ENCODE measurements at regions not wholly inside any gene's neighbourhood (a gene's known extent, or its start where the extent isn't known, plus 50 kb on each side); places are given as distances from the start of the nearest gene placed in this dataset.
"Not testable (repeated sequence)": the region's sequence is repeated elsewhere in the genome, so short reads cannot be mapped to it uniquely, and the experiment has no call there.

DNA sequence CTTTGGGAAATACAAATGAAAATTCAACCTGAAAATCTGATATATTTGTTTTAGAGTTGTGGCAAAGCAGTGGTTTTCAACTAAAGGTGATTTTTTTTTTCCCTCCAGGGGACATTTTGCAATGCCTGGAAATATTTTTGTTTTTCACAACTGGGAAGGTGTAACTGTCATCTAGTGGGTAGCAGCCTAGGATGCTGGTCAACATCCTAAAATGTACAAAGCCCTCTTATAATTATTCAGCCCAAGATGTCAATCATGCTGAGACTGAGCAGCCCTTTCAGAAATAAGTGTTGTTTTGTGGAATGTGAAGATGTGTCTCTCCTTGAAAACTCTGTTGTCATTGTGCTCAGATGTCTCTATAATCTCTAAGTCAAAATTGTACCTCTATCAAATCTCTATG is 95.2 kb upstream of the NCAM2 start:
- no peak for DNase-seq (ENCODE audit: low read depth in 2 of 2)

DNA sequence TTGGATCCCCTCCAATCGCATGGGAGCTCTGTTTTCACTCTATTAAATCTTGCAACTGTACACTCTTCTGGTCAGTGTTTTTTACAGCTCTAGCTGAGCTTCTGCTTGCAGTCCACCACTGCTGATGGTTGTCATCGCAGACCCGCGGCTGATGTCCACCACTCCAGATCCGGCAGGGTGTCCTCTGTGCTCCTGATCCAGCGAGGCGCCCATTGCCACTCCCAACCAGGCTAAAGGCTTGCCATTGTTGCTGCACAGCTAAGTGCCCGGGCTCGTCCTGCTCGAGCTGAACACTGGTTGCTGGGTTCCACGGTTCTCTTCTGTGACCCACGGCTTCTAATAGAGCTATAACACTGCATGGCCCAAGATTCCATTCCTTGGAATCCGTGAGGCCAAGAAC is 70.7 kb upstream of the NCAM2 start:
- not testable (repeated sequence) for DNase-seq (ENCODE audit: low read depth in 2 of 2)

DNA sequence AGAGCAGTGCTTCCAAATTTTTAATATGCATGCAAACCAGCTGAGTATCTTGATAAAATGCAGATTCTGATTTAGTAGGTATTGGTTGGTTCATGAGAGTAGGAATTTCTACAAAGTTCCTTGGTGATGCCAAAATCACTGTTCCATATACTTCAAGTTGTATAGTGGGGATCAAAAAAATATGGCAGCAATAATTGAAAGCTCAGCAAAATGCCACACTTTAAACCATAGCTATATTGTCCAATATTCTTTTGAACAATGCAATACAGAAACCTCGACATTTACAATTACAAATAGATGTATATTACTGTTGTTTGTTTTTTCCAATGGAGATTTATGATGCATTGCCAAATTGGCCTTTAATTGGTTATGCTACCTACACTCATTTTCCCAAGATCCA is 55.7 kb upstream of the NCAM2 start:
- no peak for DNase-seq (ENCODE audit: low read depth in 2 of 2)

DNA sequence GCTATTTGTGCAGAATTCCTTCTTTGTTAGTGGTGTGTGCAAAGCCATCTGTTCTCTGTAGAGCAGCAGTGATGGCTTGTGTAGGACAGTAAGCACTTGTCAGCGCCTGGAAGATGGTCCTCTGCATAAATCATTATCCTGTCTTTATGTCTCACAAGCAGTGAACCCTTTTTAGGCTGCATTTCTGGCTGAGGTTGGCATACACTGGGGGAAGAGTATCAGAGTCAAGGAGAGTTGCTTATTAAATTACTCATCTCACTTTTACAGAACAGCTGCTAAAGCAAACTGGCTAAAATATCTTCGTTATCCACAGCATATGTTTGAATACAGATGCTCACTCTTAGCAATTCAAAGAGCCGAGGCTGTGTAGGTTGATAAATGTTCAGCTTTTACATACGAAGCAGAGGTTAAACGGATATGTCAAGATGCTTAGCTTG is 54.6 kb upstream of the NCAM2 start:
- no peak for DNase-seq (ENCODE audit: low read depth in 2 of 2)

DNA sequence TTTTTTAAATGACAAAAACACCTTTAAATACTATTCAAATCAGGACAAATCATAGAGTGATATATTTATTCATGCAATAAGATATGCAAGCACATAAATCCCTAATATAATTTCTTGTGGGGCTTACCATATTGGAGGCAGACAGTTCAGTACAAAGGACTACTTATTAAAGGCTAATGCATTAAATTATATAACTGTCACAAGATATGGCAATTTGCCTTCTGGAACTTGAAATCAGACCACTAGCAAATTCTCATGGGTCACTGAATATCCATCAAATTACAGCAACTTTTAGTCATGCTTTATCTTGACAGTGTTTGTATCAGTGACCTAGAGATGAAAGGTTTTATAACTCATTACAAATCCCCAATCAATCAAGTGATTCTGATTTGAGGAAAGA is 54.1 kb upstream of the NCAM2 start:
- DNase-seq (ENCODE audit: low read depth in 2 of 2): no peak

DNA sequence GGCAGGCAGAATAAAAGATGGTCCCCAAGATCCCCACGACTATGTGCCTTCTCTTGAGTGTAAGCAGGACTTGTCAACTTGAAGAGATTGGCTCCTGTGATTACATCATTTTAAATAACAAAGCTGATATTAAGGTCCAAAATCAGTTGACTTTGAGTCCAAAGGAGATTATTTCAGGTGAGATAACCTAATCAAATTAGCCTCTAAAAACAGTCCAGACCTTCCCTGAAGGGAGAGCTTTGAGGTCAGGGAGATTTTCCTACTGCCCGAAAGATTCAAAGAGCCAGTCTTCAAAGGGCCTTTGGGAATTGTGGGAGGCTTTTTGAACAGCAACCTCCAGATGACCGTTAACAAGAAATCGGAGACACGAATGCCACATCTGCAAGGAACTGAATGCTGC is 51.5 kb upstream of the NCAM2 start:
- DNase-seq (ENCODE audit: low read depth in 2 of 2): no peak
